GM06990 (cell line): ENCODE measurements at regions not wholly inside any gene's neighbourhood (a gene's known extent, or its start where the extent isn't known, plus 50 kb on each side); places are given as distances from the start of the nearest gene placed in this dataset.

Source experiments
- DNase-seq: peaks from one replicate; pipeline ENCODE4 v3.0.0-alpha.2; 2011; ENCODE audit not compliant: insufficient read length; ENCODE audit errors: extremely low read depth
- H3K27me3 ChIP-seq: replicated peaks from 2 replicates; pipeline ENCODE4 v1.6.0; 2011; ENCODE audit warnings: low read length; ENCODE audit not compliant: control insufficient read depth, insufficient read depth
- H3K36me3 ChIP-seq: 2 replicates; pipeline ENCODE4 v1.5.1; 2011; ENCODE audit warnings: low read length; ENCODE audit not compliant: control insufficient read depth, insufficient read depth
- H3K4me3 ChIP-seq: replicated peaks from 2 replicates; pipeline ENCODE4 v1.5.1; 2011; ENCODE audit warnings: low read depth, mild to moderate bottlenecking, control low read depth, low read length
- CTCF ChIP-seq: IDR thresholded peaks from 2 replicates; pipeline ENCODE4 v1.5.1; 2011; ENCODE audit warnings: low read length, control low read depth, mild to moderate bottlenecking, inconsistent platforms; ENCODE audit not compliant: insufficient read depth, poor library complexity, severe bottlenecking

- no peak for TF ChIP-seq CTCF
- DNase-seq, result no peak
- no peaks in the 10 kb centered on the region for H3K36me3 ChIP-seq
- no peaks in the 10 kb centered on the region for H3K27me3 ChIP-seq
- H3K4me3 ChIP-seq, result no peak overlapping the region
These were observed 231.2 kb upstream of the LYPLAL1 start for GRCh38 chr1:218942431-218942830.

- Histone ChIP-seq H3K27me3 (no peaks in the 10 kb centered on the region), H3K4me3 (no peak overlapping the region), H3K36me3 (no peaks in the 10 kb centered on the region)
- DNase-seq, result no peak
- no peak for TF ChIP-seq CTCF
These were observed 230.3 kb upstream of the LYPLAL1 start for GRCh38 chr1:218943371-218943770.

- TF ChIP-seq CTCF, result no peak
- Histone ChIP-seq H3K36me3 (no peaks in the 10 kb centered on the region), H3K27me3 (no peaks in the 10 kb centered on the region), H3K4me3 (no peak overlapping the region)
- DNase-seq, result no peak
These were observed 228.6 kb upstream of the LYPLAL1 start for GRCh38 chr1:218945050-218945449.

GRCh38 chr1:218946147-218946546 lies 227.5 kb upstream of the LYPLAL1 start:
- TF ChIP-seq CTCF, result no peak
- Histone ChIP-seq H3K36me3 (no peaks in the 10 kb centered on the region), H3K4me3 (no peak overlapping the region), H3K27me3 (no peaks in the 10 kb centered on the region)
- no peak for DNase-seq

- Histone ChIP-seq H3K4me3 (no peak overlapping the region), H3K27me3 (no peaks in the 10 kb centered on the region), H3K36me3 (no peaks in the 10 kb centered on the region)
- no peak for TF ChIP-seq CTCF
- DNase-seq, result no peak
These were observed 225.2 kb upstream of the LYPLAL1 start for GRCh38 chr1:218948446-218948845.

GRCh38 chr1:218953386-218953785 lies 220.3 kb upstream of the LYPLAL1 start:
- no peak for TF ChIP-seq CTCF
- H3K4me3 ChIP-seq, result no peak overlapping the region
- H3K27me3 ChIP-seq, result no peaks in the 10 kb centered on the region
- DNase-seq, result no peak
- no peaks in the 10 kb centered on the region for H3K36me3 ChIP-seq
